NCI-H146 treated with DMSO at 0.1 percent for 48 hours (cell line): ENCODE measurements at regions not wholly inside any gene's neighbourhood (a gene's known extent, or its start where the extent isn't known, plus 50 kb on each side); places are given as distances from the start of the nearest gene placed in this dataset.

Source experiments
- DNase-seq: peaks from one replicate; lab custom pipeline; 2025; ENCODE audit not compliant: unreplicated experiment; lab: John Stamatoyannopoulos, UW

DNA sequence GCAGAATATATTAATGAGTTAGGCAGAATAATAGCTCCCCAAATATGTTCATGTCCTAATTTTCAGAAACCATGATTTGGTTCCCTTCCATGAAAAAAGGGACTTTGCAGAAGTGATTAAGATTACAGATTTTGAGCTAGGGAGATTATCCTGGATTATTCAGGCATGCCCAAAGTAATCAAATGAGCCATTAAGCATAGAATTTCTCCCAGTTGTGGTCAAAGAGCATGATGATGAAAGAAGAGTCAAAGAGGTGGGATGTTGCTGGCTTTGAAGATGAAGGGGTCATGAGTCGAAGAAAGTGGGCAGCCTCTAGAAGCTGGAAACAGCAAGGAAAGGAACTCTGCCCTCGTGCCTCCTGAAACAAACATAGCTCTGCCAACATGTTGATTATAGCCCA is 254.2 kb upstream of the CDIN1 start:
- DNase-seq: no peak

DNA sequence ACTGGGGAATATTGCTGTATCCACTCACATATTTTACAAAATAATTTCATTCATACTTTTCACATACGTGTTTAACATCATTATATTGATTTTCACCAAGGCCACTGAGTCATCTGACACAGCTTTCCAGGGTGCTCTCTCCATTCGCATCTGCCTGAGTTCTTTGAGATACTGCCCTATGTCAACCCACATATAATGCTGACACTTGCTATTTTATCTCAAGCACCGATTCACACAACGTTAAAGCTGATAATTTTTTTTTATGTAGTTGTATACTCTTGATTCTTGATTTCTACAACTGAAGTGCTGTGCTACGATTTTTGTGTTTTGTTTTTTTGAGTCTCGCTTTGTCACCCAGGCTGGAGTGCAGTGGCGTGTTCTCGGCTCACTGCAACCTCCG is 249.8 kb upstream of the CDIN1 start:
- DNase-seq: no peak

DNA sequence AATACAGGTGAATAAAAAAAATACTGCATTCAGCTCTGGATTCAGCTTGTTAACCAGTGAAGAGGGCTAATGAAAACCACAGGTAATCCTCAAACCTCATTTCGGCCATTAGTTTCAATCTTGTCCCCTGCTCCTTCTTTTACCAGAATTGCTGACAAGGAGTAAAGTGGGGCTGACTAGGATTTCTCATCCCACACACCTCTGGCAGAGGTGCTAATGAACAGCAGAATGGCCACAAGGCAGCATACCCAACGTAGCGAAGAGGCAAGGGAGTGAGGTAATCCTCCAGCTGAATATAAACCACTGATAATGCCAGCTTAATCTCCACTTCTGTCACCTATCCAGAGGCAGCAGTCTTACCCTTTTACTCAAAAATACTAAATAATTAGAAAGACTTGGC is 248.8 kb upstream of the CDIN1 start:
- no peak for DNase-seq

DNA sequence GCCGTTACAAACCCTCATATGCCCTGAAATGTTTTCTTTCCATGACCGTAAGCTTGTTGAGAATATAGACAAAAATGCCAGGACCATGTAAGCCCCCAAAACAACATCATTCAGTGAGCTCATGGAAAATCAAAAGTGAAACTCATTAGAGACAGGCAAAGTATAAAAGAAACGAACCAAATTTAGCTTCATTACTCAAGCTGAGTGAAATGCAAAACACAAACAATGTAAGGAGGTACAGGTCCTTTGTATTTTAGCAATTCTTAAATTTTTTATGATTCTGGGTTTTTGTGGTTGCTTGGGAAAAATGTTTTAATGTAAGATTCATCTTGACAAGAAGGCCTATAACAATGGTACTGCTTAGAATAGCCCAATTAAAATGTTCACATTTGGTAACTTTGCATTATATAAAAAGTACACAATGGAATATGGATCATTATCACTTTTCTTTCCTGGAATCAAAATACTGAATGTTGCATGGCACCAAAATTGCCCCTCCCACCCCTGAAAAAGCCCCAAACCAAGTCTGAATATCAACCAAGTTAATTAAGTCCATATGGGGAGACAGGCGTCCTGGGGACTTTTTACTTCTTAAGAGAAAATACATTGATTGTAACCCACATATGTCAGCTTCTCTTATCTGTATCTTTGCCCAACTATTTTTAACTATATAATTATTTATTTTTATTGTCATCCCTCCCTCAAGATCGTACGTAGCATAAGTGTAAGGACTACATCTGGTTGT is 247.7 kb upstream of the CDIN1 start:
- no peak for DNase-seq

DNA sequence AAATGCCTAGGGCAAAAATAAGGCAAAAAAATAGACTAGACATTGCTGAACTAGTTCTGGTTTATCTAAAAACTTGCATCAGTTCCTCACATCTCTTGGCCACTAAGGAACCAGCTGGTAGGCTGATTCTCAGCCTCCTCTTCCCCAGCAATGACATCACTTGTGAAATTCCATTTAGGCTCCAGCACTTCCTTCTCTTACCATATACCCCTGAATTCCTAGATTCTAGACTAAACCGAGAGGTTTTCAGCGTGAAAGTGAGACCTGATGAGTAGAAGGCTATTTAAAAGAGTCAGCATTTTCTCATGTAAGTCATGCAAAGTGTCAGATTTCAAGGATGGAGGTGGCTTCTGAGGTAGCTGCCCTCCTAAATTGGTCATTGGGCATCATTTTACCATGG is 247.1 kb upstream of the CDIN1 start:
- no peak for DNase-seq

DNA sequence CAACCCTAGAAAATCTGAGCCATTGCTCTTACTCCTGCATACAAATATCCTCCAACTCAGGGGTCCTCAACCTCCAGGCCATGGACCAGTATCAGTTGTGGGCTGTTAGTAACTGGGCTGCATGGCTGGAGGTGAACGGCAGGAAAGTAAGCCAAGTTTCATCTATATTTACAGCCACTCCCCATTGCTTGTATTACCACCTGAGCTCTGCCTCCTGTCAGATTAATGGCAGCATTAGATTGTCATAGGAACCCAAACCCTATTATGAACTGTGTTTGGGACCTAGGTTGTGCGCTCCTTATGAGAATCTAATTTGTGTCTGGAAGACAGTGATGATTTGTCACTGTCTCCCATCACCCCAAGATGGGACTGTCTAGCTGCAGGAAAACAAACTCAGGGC is 246.5 kb upstream of the CDIN1 start:
- no peak for DNase-seq

DNA sequence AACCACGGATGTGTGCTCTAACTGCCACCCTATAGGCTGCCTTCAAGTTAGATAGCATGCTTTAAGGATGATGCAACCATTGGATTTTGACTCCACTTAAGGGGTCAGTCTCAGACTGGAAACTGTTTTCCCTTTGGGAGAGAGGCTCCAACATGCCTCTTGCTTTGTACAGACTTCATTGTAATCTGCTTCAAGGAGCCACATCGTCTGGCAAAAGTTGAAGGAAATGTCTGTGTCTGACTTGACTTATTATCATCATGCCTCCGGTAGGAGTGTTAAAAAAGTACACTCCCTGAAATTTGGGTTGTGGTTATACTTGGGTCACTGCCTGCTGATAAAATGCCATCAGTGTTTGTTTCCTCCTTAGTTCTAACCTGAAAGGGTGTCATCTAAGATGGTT is 245.4 kb upstream of the CDIN1 start:
- no peak for DNase-seq

DNA sequence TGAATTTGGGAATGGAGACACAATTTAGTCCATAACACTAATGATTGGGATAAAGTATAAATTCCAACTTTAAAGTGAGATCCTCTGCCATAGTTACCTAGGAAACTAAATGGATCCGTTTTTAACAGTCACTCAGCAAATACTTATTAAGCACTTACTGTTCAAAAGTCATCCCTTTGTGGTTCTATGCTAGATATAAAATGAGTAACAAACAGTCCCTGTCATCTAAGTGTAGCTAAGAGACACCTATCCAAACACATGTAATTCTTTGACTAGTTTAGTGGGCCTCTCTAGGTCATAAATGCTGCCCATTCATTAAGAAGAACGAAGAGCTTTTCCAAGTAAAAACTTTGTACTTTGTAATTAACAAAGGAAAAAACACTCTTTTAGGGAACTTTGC is 244.2 kb upstream of the CDIN1 start:
- no peak for DNase-seq

DNA sequence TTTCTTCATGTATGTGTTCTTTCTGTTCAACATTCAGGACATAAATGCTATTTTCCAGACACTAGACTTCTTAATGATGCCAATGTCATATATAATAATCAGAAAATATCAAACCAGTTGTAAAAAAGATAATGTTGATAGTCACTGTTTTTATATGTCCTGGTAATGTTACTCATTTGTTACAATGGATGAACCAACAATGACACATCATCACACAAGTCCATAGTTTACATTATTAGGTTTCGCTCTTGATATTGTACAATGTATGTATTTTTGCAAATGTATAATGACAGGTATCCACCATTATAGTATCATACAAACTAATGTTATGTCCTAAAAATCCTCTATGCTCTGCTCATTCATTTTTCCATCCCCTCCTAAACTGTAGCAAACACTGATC is 243.8 kb upstream of the CDIN1 start:
- DNase-seq: no peak

DNA sequence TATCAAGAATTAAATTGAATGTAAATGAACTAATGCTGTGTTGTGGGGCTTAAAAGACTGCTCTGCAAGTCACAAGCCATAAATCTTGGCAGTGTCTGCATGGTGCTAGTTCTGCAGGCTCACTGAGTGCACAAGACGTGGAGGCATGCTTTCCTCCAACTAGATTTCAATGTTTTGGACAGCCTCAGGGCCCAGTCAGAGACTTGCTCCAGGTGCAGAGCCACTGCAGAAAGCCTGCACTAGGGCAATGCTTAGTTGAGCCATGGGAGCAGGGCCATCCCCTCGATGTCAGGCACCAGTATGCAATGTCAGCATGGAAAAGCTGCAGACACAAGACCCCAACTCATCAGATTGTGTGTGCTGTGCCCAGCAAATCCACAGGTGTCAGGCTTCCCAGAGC is 234.5 kb upstream of the CDIN1 start:
- DNase-seq: no peak

DNA sequence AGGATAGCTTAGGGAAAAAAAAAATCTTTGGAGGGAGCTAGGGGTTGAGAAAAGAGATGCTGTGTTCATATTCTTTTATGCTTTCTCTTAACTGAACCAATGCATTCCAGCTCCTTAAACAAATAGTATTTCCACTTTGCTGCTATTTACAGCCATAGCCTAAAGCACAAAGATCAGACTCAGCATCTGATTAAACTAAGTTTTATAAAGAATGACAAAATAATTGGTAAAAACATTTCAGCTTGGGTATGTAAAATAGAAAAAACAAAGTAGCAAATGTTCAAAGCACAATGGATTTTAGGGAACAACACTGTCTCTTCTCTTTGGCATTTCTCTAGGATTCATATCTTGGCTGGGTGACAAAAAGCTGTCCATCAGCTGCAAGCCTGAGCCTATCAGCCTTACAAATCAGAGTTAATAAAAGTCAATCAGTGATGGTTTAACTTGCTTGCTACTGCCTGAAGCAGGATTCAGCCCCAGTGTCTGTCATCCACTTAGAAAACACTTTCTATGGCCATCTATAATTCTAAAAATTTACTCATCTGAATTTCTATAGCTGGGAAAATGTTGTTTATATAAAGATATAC is 232.1 kb upstream of the CDIN1 start:
- no peak for DNase-seq

DNA sequence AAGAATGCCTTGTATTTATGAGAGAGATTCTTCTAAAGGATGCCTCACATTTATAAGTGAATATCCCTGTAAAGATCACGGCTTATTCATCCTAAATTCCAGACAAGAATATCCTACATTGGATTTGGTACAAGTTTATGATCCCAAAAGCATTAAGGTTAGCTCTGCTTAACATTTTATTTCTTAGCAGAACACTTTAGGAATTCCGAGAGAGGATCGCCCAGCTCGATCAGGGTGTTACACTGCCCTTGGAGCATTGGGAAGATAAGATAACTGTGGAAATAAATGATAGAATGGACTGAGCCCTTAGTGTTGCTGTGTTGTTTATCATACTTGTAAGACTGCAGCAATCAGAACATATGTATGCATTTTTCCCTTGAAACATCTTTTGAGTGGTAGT is 223.0 kb upstream of the CDIN1 start:
- no peak for DNase-seq

DNA sequence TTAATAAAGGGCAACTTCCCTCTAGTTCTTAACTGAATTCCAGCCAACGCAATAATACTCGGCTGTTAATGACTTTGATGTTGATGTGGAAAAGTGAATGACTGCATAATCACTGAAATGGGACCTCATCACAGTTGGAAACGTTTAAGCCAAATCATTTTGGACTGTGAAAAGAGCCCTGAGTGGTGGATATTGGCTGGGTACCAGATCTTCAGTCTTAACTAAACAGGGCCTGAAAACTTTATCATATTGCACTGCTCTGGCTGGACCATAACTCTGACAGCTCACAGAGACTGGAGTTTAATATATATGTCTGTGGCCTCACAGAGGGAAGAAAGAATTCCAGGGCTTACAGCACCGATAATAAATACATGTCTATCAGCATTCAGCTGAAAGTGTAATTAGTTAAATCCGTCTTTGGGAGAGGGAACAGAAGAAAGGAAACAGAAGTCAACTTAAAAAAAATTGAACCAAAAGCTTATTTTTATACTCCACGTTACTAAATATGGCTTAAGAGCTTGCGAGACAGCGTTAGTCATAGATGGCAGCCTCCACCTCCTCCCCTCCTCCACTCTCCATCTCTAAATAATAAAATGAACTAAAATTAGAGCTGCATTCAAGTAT is 222.3 kb upstream of the CDIN1 start:
- DNase-seq: no peak

DNA sequence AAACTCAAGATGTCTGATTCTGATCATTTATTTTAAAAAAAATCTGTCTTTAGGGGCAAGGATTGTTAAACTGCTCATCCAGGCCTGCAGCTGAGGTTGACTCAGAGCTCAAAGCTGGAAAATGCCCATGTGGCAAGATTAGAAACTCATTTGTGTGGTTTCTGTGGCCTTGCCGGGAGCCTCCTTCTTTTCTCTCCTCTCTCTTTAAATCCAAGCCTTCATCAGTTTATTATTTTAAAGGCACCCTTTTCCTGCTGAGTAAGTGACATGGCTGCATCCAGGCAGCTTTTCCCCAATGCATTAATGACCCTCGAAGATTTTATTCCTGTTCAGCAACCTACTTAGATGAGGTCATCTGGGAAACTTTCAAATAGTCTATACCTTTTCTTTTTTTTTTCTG is 221.3 kb upstream of the CDIN1 start:
- DNase-seq: no peak

DNA sequence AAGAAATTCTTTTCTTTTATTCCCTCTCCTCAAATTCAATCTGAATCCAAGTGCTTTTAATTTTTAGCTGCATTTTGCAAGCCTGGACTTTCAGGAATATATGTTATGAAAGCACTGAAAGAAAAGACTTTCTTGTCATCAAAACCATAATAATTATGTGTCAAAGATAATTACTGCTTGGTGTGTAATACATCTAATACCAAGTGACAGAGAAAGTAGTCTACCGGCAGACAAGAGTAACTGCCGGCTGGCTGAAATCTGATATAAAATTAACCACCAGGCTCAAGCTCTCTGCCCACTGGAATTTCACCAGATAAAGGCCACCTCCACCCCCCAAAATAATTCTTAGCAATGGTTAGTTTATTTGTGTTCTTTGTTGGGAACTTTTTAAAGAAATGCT is 220.9 kb upstream of the CDIN1 start:
- no peak for DNase-seq

DNA sequence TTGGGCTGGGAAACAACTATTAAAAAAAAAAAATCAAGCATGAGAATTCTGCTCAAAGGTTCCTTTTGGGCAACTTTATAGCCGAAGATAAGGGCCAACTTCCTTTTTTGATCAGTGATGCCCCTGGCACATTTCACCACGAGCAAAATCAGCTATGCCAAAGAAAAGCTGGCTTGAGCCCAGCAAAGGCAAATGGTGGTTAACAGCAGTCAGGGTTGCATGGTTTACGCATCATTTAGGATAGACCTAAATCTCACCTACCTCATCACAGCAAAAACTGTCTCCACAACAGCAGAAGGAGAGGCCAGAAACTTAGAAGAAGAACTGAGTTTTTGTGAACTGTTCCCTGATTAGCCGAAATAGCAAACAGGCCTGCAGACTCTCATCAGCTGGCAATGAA is 220.1 kb upstream of the CDIN1 start:
- no peak for DNase-seq

DNA sequence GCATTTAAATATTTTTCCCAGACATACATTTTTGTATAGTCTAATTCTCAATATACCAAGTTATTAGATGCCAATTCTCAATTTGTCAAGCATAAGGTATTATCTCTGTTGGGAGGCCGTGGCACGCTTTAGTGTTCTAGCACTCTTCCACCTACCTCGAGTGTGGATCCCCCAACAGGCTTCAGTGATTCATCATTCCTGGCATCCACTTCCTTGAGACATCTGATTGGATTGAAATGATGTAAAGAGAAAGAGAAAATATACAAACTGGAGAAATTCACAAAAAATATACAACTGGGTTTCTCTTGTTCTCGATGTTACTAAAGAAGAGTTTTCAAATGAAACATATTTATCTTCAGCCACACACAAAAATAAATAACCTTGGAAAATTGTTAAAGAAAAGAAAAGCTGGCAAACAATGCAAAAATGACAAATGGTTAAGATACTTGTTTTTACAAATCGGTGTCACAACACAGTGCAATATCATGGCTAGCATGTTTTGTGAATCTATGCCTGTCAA is 218.0 kb upstream of the CDIN1 start:
- DNase-seq: no peak

DNA sequence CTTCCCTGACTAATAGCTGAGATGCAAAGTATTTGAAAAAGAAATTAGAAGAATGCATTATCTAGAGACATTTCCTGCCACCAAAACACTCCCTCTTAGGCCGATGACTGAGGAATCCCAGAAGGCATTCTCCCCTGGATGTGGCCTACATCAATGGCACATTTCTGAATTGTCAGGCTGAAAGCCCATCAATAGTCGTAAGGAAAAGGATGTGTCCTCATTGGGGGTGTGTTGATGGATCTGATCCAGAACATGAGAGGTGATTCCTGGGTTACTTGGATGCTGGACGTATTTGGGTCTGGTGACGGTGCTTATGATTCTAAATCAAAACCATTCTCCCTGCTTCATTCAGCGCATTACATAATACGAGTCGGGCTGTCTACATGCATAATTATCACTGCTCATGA is 216.9 kb upstream of the CDIN1 start:
- DNase-seq: no peak

DNA sequence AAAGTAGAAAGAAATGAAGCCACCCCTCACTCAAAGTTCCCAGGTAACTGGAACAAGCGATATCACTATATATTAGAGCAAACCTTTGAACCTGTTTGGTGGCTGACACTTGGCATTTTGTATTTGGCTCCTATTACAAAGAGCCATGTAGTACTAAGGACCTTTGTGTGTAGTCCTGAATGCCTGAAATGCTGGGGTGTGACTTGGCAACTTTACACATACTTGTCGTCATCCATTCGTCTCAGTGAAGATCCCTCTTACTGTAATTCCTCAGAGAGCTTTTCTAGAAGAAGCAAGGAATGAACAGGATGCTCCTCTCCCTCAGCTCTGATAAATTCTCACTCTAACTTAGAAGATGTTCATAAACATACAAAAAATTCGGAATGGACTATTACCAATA is 216.1 kb upstream of the CDIN1 start:
- no peak for DNase-seq

DNA sequence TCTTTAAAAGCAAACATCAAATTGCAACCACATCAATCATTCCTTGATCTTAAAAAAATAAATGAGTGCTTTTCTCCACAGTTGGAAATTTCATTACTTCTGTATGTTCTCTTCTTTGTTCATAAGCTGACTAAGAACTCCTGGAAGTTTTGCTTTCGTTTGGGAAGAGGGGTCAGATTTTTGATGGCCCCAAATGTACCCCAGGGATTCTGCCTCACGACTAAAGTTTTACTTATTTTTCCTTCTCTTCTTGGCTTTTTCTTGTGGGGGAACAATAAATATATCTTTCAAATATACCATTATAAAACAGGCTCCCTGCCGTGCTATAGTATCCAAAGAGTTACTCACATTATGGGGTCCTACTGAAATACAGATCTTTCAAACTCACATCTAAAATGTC is 215.0 kb upstream of the CDIN1 start:
- DNase-seq: no peak

DNA sequence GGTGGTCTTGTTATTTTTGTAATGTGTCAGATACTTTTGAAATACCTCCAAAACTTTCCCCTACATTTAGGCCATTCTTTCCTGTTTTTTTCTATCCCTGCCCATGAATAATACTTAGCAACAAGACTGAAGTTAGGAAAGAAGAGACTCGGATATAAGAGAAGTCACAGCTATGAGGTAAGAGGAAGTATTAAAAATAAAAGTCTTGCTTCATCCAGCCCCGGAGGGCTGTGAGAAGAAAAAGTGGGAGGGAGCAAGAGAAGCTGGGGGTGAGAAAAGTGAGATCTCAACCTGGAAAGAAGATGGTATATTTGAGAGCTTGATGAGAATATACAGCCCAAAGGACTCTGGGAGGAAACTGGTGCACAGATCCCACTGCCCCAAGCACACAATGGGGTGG is 213.5 kb upstream of the CDIN1 start:
- no peak for DNase-seq

DNA sequence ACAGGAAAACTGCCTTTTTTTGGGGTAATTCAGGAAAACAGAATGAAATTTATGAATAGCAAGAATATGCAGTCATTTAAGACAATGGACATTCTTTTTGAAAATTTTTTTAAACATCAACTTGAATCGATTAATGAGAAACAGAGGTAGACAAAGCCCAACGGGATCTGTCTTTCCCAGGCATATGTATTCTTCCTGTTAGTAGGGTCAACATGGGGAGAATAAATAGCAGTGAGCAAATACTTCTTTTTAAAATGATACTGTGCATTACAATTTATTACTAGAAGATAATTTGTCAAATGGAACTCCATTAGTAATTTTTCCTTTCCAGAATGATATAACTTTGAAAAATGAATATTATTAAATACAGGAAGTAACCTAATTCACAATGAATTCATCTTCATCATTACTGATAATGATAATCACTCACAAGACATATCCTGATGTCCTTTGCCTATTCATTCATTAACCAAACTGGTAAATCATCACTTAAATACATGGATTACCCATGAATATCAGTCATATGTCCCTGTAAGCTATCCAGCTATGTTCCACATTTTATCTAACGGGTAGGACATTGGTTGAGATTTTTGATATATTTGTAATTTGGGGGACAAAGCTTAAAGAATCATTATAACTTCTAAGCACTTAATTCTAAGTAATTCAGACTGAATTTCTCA is 209.2 kb upstream of the CDIN1 start:
- no peak for DNase-seq
